ENCODE measurements at regions not wholly inside any gene's neighbourhood (a gene's known extent, or its start where the extent isn't known, plus 50 kb on each side); places are given as distances from the start of the nearest gene placed in this dataset.

DNA sequence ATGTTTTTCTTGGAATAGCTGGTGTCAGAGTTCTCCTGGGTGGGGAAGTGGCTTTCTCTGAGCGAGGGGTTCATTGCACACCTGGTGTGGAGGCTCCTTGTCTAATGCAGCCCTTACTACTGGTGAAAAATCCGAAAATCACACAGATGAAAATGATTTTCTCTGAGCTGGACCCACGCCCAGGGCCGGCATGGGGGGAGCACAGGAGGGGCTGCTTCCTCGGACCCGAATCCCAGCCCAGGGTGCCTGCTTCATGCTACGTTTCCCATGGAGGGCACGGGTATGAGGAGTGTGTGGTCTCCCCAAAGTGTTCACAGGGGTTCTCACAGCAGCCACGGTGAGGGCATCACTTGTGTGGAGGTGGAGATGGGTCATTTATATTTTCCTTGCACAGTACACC lies 288.0 kb upstream of the HDAC4 start:
- CTCF ChIA-PET: no interaction called here

GRCh38 chr2:239688122-239688681 lies 287.4 kb upstream of the HDAC4 start:
- no peaks in the 10 kb centered on the region for H3K79me2 ChIP-seq (ENCODE audit: control insufficient read depth, insufficient read depth, low read length)
- no peaks in the 10 kb centered on the region for H3K9me3 ChIP-seq (replicated peaks; ENCODE audit: control insufficient read depth, insufficient read depth, low read length)
- H3K27ac ChIP-seq (ENCODE audit: control insufficient read depth, insufficient read depth): no peak overlapping the region
- H3K9ac ChIP-seq (ENCODE audit: control insufficient read depth, insufficient read depth, low read length): no peak overlapping the region
- no peak overlapping the region for H2AFZ ChIP-seq (ENCODE audit: control insufficient read depth, low read depth, low read length)
- in situ Hi-C loops (cut with MboI): no loop called here
- FAIRE-seq: no peak
- H3K4me1 ChIP-seq (ENCODE audit: control insufficient read depth, insufficient read depth, low read length): no peaks in the 10 kb centered on the region
- ChIA-PET POLR2A (no interaction called here), CTCF (no interaction called here), SMC1A (ENCODE audit: uncharacterized antibody, unreplicated experiment) (no interaction called here), RAD21 (ENCODE audit: unreplicated experiment) (no interaction called here)
- no peak overlapping the region for H3K4me3 ChIP-seq
- no peaks in the 10 kb centered on the region; a peak in 2 of 4 replicates for H3K27me3 ChIP-seq (replicated peaks in 1 of 2; ENCODE audit: control insufficient read depth in 2 of 2, insufficient read depth in 2 of 2, low read length in 1 of 2)
- WGBS (ENCODE audit: insufficient coverage, insufficient replicate concordance, low lambda C conversion rate, missing lambda C conversion rate): 44% methylated on average over 14 of the region's 14 CpGs
- ATAC-seq: no peak
- no TSS peak for BruUV-seq (replicated peaks)
- H3K4me2 ChIP-seq (ENCODE audit: control insufficient read depth, insufficient read depth): no peak overlapping the region
- H3K36me3 ChIP-seq (ENCODE audit: control insufficient read depth in 2 of 2, insufficient read depth in 2 of 2, low read length in 1 of 2): no peaks in the 10 kb centered on the region
- no peaks in the 10 kb centered on the region for H4K20me1 ChIP-seq (ENCODE audit: control insufficient read depth, insufficient read depth)
- no peak for DNase-seq (ENCODE audit: low read depth, low spot score)
- intact Hi-C loops (cut with micrococcal nuclease; ENCODE audit: unreplicated experiment): no loop called here
- TF ChIP-seq MYC (IDR thresholded peaks at IDR 0.05; ENCODE audit: insufficient read depth, insufficient read length, insufficient replicate concordance, low read length, severe bottlenecking) (no peak), CHD4 (IDR thresholded peaks at IDR 0.05) (no peak), CBX3 (IDR thresholded peaks at IDR 0.05; ENCODE audit: borderline replicate concordance, low read depth) (no peak), CBFB (IDR thresholded peaks at IDR 0.05; ENCODE audit: low read depth) (no peak), ZBTB40 (IDR thresholded peaks at IDR 0.05; ENCODE audit: borderline replicate concordance) (no peak), RBBP5 (conservative IDR thresholded peaks at IDR 0.05) (no peak), POLR2A (IDR thresholded peaks at IDR 0.05; ENCODE audit: low read depth, low read length) (no peak), TAF1 (IDR thresholded peaks at IDR 0.05; ENCODE audit: borderline replicate concordance, low read depth, low read length) (no peak), CTCF (IDR thresholded peaks at IDR 0.05 in 2 of 3, conservative IDR thresholded peaks at IDR 0.05 in 1 of 3; ENCODE audit: control insufficient read depth in 2 of 3, extremely low read depth in 1 of 3, insufficient read depth in 1 of 3, low read depth in 3 of 3, low read length in 3 of 3) (no peak), FOXM1 (IDR thresholded peaks at IDR 0.05; ENCODE audit: low read depth, low read length) (no peak), CHD1 (IDR thresholded peaks at IDR 0.05; ENCODE audit: low read depth, low read length) (no peak)

More for the DNA sequence above, 288.0 kb upstream of the HDAC4 start:
- Histone ChIP-seq H3K4me3 (no peak overlapping the region), H3K36me3 (ENCODE audit: control insufficient read depth in 2 of 2, insufficient read depth in 2 of 2, low read length in 1 of 2) (no peaks in the 10 kb centered on the region), H2AFZ (ENCODE audit: control insufficient read depth, low read depth, low read length) (no peak overlapping the region), H3K27ac (ENCODE audit: control insufficient read depth, insufficient read depth) (no peak overlapping the region), H4K20me1 (ENCODE audit: control insufficient read depth, insufficient read depth) (no peaks in the 10 kb centered on the region), H3K9ac (ENCODE audit: control insufficient read depth, insufficient read depth, low read length) (no peak overlapping the region), H3K79me2 (ENCODE audit: control insufficient read depth, insufficient read depth, low read length) (no peaks in the 10 kb centered on the region), H3K4me1 (ENCODE audit: control insufficient read depth, insufficient read depth, low read length) (no peaks in the 10 kb centered on the region), H3K27me3 (replicated peaks in 1 of 2; ENCODE audit: control insufficient read depth in 2 of 2, insufficient read depth in 2 of 2, low read length in 1 of 2) (no peaks in the 10 kb centered on the region; a peak in 2 of 4 replicates), H3K4me2 (ENCODE audit: control insufficient read depth, insufficient read depth) (no peak overlapping the region), H3K9me3 (replicated peaks; ENCODE audit: control insufficient read depth, insufficient read depth, low read length) (no peaks in the 10 kb centered on the region)
- intact Hi-C loops (cut with micrococcal nuclease; ENCODE audit: unreplicated experiment) (no loop called here), in situ Hi-C loops (cut with MboI) (no loop called here)
- FAIRE-seq (no peak), DNase-seq (ENCODE audit: low read depth, low spot score) (no peak), ATAC-seq (no peak)
- TF ChIP-seq ZNF217 (IDR thresholded peaks at IDR 0.05): no peak
- no peak for TF ChIP-seq ETV6 (conservative IDR thresholded peaks at IDR 0.05 in 1 of 2, IDR thresholded peaks at IDR 0.05 in 1 of 2; ENCODE audit: borderline replicate concordance in 1 of 2, low read depth in 1 of 2)
- no peak for TF ChIP-seq IKZF2 (IDR thresholded peaks at IDR 0.05)
- TF ChIP-seq ZNF207 (IDR thresholded peaks at IDR 0.05; ENCODE audit: borderline replicate concordance): no peak
- no peak for TF ChIP-seq NR2C2 (IDR thresholded peaks at IDR 0.05; ENCODE audit: borderline replicate concordance, control insufficient read depth, insufficient read length, low read depth)
- ChIA-PET POLR2A (no interaction called here), SMC1A (ENCODE audit: uncharacterized antibody, unreplicated experiment) (no interaction called here), RAD21 (ENCODE audit: unreplicated experiment) (no interaction called here)
- BruUV-seq (replicated peaks): no TSS peak
- WGBS (ENCODE audit: insufficient coverage, insufficient replicate concordance, low lambda C conversion rate, missing lambda C conversion rate): 1% methylated on average over 9 of the region's 9 CpGs

Measured in GM12878 (cell line).